ENCODE measurements at regions not wholly inside any gene's neighbourhood (a gene's known extent, or its start where the extent isn't known, plus 50 kb on each side); places are given as distances from the start of the nearest gene placed in this dataset.

DNA sequence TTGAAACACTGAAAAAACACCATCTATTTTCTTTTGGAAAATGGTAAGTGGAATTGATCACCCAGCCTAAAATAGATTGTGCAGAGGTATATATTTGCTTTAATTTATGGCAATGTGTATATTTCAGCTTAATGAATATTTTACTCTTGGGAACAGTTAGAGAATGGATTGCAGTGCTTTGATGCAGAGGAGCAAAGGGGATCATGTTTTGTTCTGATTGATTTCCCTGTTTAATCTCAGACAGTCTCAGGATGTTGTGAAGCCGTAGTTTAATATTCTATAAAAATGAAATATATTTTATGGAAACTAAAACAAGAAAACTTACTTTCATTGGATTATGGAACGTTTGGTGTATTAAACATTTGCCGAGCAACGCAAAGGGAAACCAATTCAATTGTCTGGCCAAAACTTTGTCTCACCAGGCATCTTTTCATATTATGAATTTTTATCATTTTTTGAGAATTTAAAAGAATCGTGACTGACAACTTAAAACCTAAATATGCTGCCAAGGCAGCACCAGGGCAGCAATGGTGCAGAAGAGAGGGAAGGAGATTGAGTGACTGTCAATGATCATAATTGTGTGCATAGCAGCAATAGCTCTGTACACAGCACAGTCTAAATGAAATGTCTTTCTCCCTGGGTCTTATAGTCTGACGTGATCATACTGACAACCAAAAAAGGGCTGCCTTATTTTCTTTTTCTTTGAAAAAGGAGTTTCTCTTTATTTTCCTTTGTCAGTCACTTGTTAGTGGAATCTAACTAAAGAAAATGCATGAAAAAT lies 105.5 kb upstream of the EPHA7 start:
- DNase-seq (ENCODE audit: low spot score): no peak

GRCh38 chr6:93523365-93523764 lies 104.0 kb upstream of the EPHA7 start:
- DNase-seq (ENCODE audit: low spot score): no peak

- no peak for DNase-seq (ENCODE audit: low spot score)
These were observed 97.1 kb upstream of the EPHA7 start for GRCh38 chr6:93516441-93516840.

GRCh38 chr6:93515736-93516135 lies 96.4 kb upstream of the EPHA7 start:
- DNase-seq (ENCODE audit: low spot score): no peak

- no peak for DNase-seq (ENCODE audit: low spot score)
These were observed 79.4 kb upstream of the EPHA7 start for GRCh38 chr6:93498713-93499112.

- no peak for DNase-seq (ENCODE audit: low spot score)
These were observed 77.2 kb upstream of the EPHA7 start for GRCh38 chr6:93496548-93496947.

GRCh38 chr6:93494057-93494456 lies 74.7 kb upstream of the EPHA7 start:
- DNase-seq (ENCODE audit: low spot score): no peak

GRCh38 chr6:93474733-93475179 lies 55.4 kb upstream of the EPHA7 start:
- no peak for DNase-seq (ENCODE audit: low spot score)

- DNase-seq (ENCODE audit: low spot score): no peak
These were observed 51.9 kb upstream of the EPHA7 start for GRCh38 chr6:93471281-93471680.

All from COLO829 (cell line).